ENCODE measurements at regions not wholly inside any gene's neighbourhood (a gene's known extent, or its start where the extent isn't known, plus 50 kb on each side); places are given as distances from the start of the nearest gene placed in this dataset.

- WGBS, result 96% methylated on average over 13 of the region's 13 CpGs
- no peak for DNase-seq (ENCODE audit: extremely low spot score)
Observed at GRCh38 chr4:187335339-187335738, 611.7 kb upstream of the FAT1 start.

GRCh38 chr4:187354740-187355139, 631.1 kb upstream of the FAT1 start:
- Histone ChIP-seq H3K4me3 (ENCODE audit: low read depth, low read length) (no peak overlapping the region), H3K4me1 (ENCODE audit: insufficient read depth) (no peaks in the 10 kb centered on the region), H3K27ac (ENCODE audit: low read depth) (no peak overlapping the region), H3K36me3 (ENCODE audit: insufficient read depth) (no peaks in the 10 kb centered on the region)
- 64% methylated on average over 3 of the region's 3 CpGs for WGBS
- DNase-seq (ENCODE audit: extremely low spot score), result no peak

More at GRCh38 chr4:187335339-187335738, 611.7 kb upstream of the FAT1 start:
- Histone ChIP-seq H3K27ac (ENCODE audit: low read depth) (no peak overlapping the region), H3K4me3 (ENCODE audit: low read depth, low read length) (no peak overlapping the region), H3K4me1 (ENCODE audit: insufficient read depth) (no peaks in the 10 kb centered on the region), H3K36me3 (ENCODE audit: insufficient read depth) (no peaks in the 10 kb centered on the region)

GRCh38 chr4:187357045-187357643, 633.5 kb upstream of the FAT1 start:
- H3K4me1 ChIP-seq (ENCODE audit: insufficient read depth), result no peaks in the 10 kb centered on the region
- H3K4me3 ChIP-seq (ENCODE audit: low read depth, low read length), result no peak overlapping the region
- no peaks in the 10 kb centered on the region for H3K36me3 ChIP-seq (ENCODE audit: insufficient read depth)
- no peak overlapping the region for H3K27ac ChIP-seq (ENCODE audit: low read depth)
- 98% methylated on average over 1 of the region's 1 CpG for WGBS
- no peak for DNase-seq (ENCODE audit: extremely low spot score)

GRCh38 chr4:187357821-187358220, 634.2 kb upstream of the FAT1 start:
- H3K4me3 ChIP-seq (ENCODE audit: low read depth, low read length), result no peak overlapping the region
- no peaks in the 10 kb centered on the region for H3K36me3 ChIP-seq (ENCODE audit: insufficient read depth)
- H3K27ac ChIP-seq (ENCODE audit: low read depth), result no peak overlapping the region
- DNase-seq (ENCODE audit: extremely low spot score), result no peak
- WGBS, result 75% methylated on average over 4 of the region's 4 CpGs
- H3K4me1 ChIP-seq (ENCODE audit: insufficient read depth), result no peaks in the 10 kb centered on the region

- Histone ChIP-seq H3K4me3 (ENCODE audit: low read depth, low read length) (no peak overlapping the region), H3K36me3 (ENCODE audit: insufficient read depth) (no peaks in the 10 kb centered on the region), H3K4me1 (ENCODE audit: insufficient read depth) (no peaks in the 10 kb centered on the region), H3K27ac (ENCODE audit: low read depth) (no peak overlapping the region)
- no peak for DNase-seq (ENCODE audit: extremely low spot score)
- 96% methylated on average over 31 of the region's 31 CpGs for WGBS
Observed at GRCh38 chr4:187362937-187363857, 632.4 kb upstream of the ZFP42 start.

GRCh38 chr4:187364401-187364800, 631.2 kb upstream of the ZFP42 start:
- Histone ChIP-seq H3K36me3 (ENCODE audit: insufficient read depth) (no peaks in the 10 kb centered on the region), H3K4me1 (ENCODE audit: insufficient read depth) (no peaks in the 10 kb centered on the region), H3K4me3 (ENCODE audit: low read depth, low read length) (no peak overlapping the region), H3K27ac (ENCODE audit: low read depth) (no peak overlapping the region)
- no peak for DNase-seq (ENCODE audit: extremely low spot score)
- 93% methylated on average over 7 of the region's 7 CpGs for WGBS

GRCh38 chr4:187364851-187365250, 630.7 kb upstream of the ZFP42 start:
- 94% methylated on average over 7 of the region's 7 CpGs for WGBS
- Histone ChIP-seq H3K36me3 (ENCODE audit: insufficient read depth) (no peaks in the 10 kb centered on the region), H3K4me1 (ENCODE audit: insufficient read depth) (no peaks in the 10 kb centered on the region), H3K4me3 (ENCODE audit: low read depth, low read length) (no peak overlapping the region), H3K27ac (ENCODE audit: low read depth) (no peak overlapping the region)
- no peak for DNase-seq (ENCODE audit: extremely low spot score)

GRCh38 chr4:187366530-187366929, 629.0 kb upstream of the ZFP42 start:
- 79% methylated on average over 3 of the region's 3 CpGs for WGBS
- H3K4me1 ChIP-seq (ENCODE audit: insufficient read depth), result no peaks in the 10 kb centered on the region
- no peak for DNase-seq (ENCODE audit: extremely low spot score)
- H3K27ac ChIP-seq (ENCODE audit: low read depth), result no peak overlapping the region
- H3K4me3 ChIP-seq (ENCODE audit: low read depth, low read length), result no peak overlapping the region
- no peaks in the 10 kb centered on the region for H3K36me3 ChIP-seq (ENCODE audit: insufficient read depth)

- no peak overlapping the region for H3K4me3 ChIP-seq (ENCODE audit: low read depth, low read length)
- no peaks in the 10 kb centered on the region for H3K4me1 ChIP-seq (ENCODE audit: insufficient read depth)
- DNase-seq (ENCODE audit: extremely low spot score), result no peak
- no peaks in the 10 kb centered on the region for H3K36me3 ChIP-seq (ENCODE audit: insufficient read depth)
- H3K27ac ChIP-seq (ENCODE audit: low read depth), result no peak overlapping the region
Observed at GRCh38 chr4:187370918-187371317, 624.7 kb upstream of the ZFP42 start.

- H3K4me3 ChIP-seq (ENCODE audit: low read depth, low read length), result no peak overlapping the region
- no peaks in the 10 kb centered on the region for H3K36me3 ChIP-seq (ENCODE audit: insufficient read depth)
- 82% methylated on average over 3 of the region's 3 CpGs for WGBS
- H3K27ac ChIP-seq (ENCODE audit: low read depth), result no peak overlapping the region
- no peaks in the 10 kb centered on the region for H3K4me1 ChIP-seq (ENCODE audit: insufficient read depth)
- no peak for DNase-seq (ENCODE audit: extremely low spot score)
Observed at GRCh38 chr4:187378441-187378840, 617.1 kb upstream of the ZFP42 start.

- Histone ChIP-seq H3K36me3 (ENCODE audit: insufficient read depth) (no peaks in the 10 kb centered on the region), H3K27ac (ENCODE audit: low read depth) (no peak overlapping the region), H3K4me3 (ENCODE audit: low read depth, low read length) (no peak overlapping the region), H3K4me1 (ENCODE audit: insufficient read depth) (no peaks in the 10 kb centered on the region)
- WGBS, result 85% methylated on average over 4 of the region's 4 CpGs
- no peak for DNase-seq (ENCODE audit: extremely low spot score)
Observed at GRCh38 chr4:187380181-187380581, 615.4 kb upstream of the ZFP42 start.

GRCh38 chr4:187383181-187383580, 612.4 kb upstream of the ZFP42 start:
- no peak overlapping the region for H3K4me3 ChIP-seq (ENCODE audit: low read depth, low read length)
- H3K4me1 ChIP-seq (ENCODE audit: insufficient read depth), result no peaks in the 10 kb centered on the region
- H3K27ac ChIP-seq (ENCODE audit: low read depth), result no peak overlapping the region
- H3K36me3 ChIP-seq (ENCODE audit: insufficient read depth), result no peaks in the 10 kb centered on the region
- no peak for DNase-seq (ENCODE audit: extremely low spot score)

- Histone ChIP-seq H3K4me3 (ENCODE audit: low read depth, low read length) (no peak overlapping the region), H3K27ac (ENCODE audit: low read depth) (no peak overlapping the region), H3K4me1 (ENCODE audit: insufficient read depth) (no peaks in the 10 kb centered on the region), H3K36me3 (ENCODE audit: insufficient read depth) (no peaks in the 10 kb centered on the region)
- no peak for DNase-seq (ENCODE audit: extremely low spot score)
- WGBS, result 46% methylated on average over 5 of the region's 5 CpGs
Observed at GRCh38 chr4:187387739-187388138, 607.8 kb upstream of the ZFP42 start.

- DNase-seq (ENCODE audit: extremely low spot score), result no peak
- no peaks in the 10 kb centered on the region for H3K4me1 ChIP-seq (ENCODE audit: insufficient read depth)
- WGBS, result 86% methylated on average over 4 of the region's 4 CpGs
- no peak overlapping the region for H3K27ac ChIP-seq (ENCODE audit: low read depth)
- H3K4me3 ChIP-seq (ENCODE audit: low read depth, low read length), result no peak overlapping the region
- H3K36me3 ChIP-seq (ENCODE audit: insufficient read depth), result no peaks in the 10 kb centered on the region
Observed at GRCh38 chr4:187389420-187389819, 606.2 kb upstream of the ZFP42 start.

All from urinary bladder (tissue), 3 donors.